H1 (cell line): ENCODE measurements at regions not wholly inside any gene's neighbourhood (a gene's known extent, or its start where the extent isn't known, plus 50 kb on each side); places are given as distances from the start of the nearest gene placed in this dataset.

Experiments
- CTCF ChIA-PET: fragments of 300-600 bp; sonication (Branson Sonifier 250); formaldehyde crosslinking; loops from one replicate; lab custom pipeline; 2021; ENCODE audit not compliant: partially characterized antibody; lab: Charles Lee
- POLR2A ChIA-PET: fragments of 300-600 bp; sonication (Branson Sonifier 250); formaldehyde crosslinking; loops from one replicate; lab custom pipeline; 2021; ENCODE audit warnings: inconsistent platforms; ENCODE audit not compliant: partially characterized antibody; lab: Charles Lee
- DNase-seq, 2 experiments: peaks; one replicate each; pipeline versions ENCODE4 v3.0.0 to v3.0.0-alpha.2; 2010 to 2022; ENCODE audit warnings: low spot score in 2 of 2, low read depth in 1 of 2, mixed read lengths in 1 of 2
- FAIRE-seq: peaks from 2 replicates; lab custom pipeline; 2011; peaks lifted over from hg19 to GRCh38; lab: Jason Lieb, UNC
- H2AFZ ChIP-seq: 2 replicates; pipeline ENCODE4 v1.8.1; 2012; ENCODE audit warnings: low read length, inconsistent platforms
- H2AK5ac ChIP-seq: 2 replicates; pipeline ENCODE4 v1.6.1; 2013; ENCODE audit warnings: low read depth, low read length
- H2BK120ac ChIP-seq: replicated peaks from 2 replicates; pipeline ENCODE3; 2013; ENCODE audit warnings: low read depth, low read length, inconsistent platforms
- H2BK12ac ChIP-seq: 2 replicates; pipeline ENCODE4 v1.6.1; 2013; ENCODE audit warnings: low read depth, low read length
- H2BK15ac ChIP-seq: 2 replicates; pipeline ENCODE4 v1.6.1; 2013; ENCODE audit warnings: low read length
- H2BK20ac ChIP-seq: 2 replicates; pipeline ENCODE4 v1.6.1; 2013; ENCODE audit warnings: low read length
- H2BK5ac ChIP-seq: 2 replicates; pipeline ENCODE4 v1.6.1; 2013; ENCODE audit warnings: low read depth, low read length
- H3K14ac ChIP-seq: 2 replicates; pipeline ENCODE4 v1.6.1; 2013; ENCODE audit warnings: inconsistent platforms; ENCODE audit not compliant: insufficient read length
- H3K18ac ChIP-seq: 2 replicates; pipeline ENCODE4 v1.6.1; 2013; ENCODE audit warnings: low read length; ENCODE audit errors: extremely low read depth
- H3K23ac ChIP-seq: 2 replicates; pipeline ENCODE4 v1.6.1; 2013; ENCODE audit warnings: inconsistent platforms; ENCODE audit not compliant: insufficient read length
- H3K23me2 ChIP-seq: 2 replicates; pipeline ENCODE4 v1.6.1; 2013; ENCODE audit warnings: low read depth, low read length
- H3K27ac ChIP-seq: 2 replicates; pipeline ENCODE4 v1.6.1; 2011; ENCODE audit warnings: low read depth, low read length, inconsistent platforms
- H3K27me3 ChIP-seq, 4 experiments: replicated peaks in 1 of 4; 1 replicate in 1 of 4; 2 replicates in 3 of 4; pipeline versions ENCODE4 v1.6.1 to v1.8.1; 2011 to 2013; ENCODE audit warnings: low read length in 3 of 4, mild to moderate bottlenecking in 3 of 4, inconsistent platforms in 2 of 4, mixed read lengths in 2 of 4, moderate library complexity in 1 of 4; ENCODE audit not compliant: control insufficient read depth in 3 of 4, insufficient read depth in 3 of 4; ENCODE audit errors: extremely low read depth in 1 of 4
- H3K36me3 ChIP-seq, 4 experiments: 2 replicates each; pipeline versions ENCODE4 v1.6.1 to v1.8.1; 2011 to 2013; ENCODE audit warnings: mild to moderate bottlenecking in 4 of 4, low read length in 3 of 4, moderate library complexity in 2 of 4, control low read depth in 1 of 4, inconsistent platforms in 1 of 4; ENCODE audit not compliant: insufficient read depth in 4 of 4, control insufficient read depth in 2 of 4
- H3K4ac ChIP-seq: replicated peaks from 2 replicates; pipeline ENCODE3; 2013; ENCODE audit warnings: low read length, low read depth, mixed read lengths, inconsistent platforms; ENCODE audit not compliant: insufficient read length
- H3K4me1 ChIP-seq, 4 experiments: replicated peaks in 1 of 4; 1 replicate in 1 of 4; 2 replicates in 3 of 4; pipeline versions ENCODE4 v1.6.1 to v1.8.1; 2011 to 2013; ENCODE audit warnings: low read length in 3 of 4, inconsistent platforms in 2 of 4, mixed read lengths in 1 of 4; ENCODE audit not compliant: insufficient read depth in 4 of 4, control insufficient read depth in 3 of 4
- H3K4me2 ChIP-seq, 2 experiments: 2 replicates each; pipeline versions ENCODE4 v1.6.1 to v1.8.1; 2011 to 2013; ENCODE audit warnings: low read depth in 2 of 2, low read length in 2 of 2, control low read depth in 1 of 2, inconsistent platforms in 1 of 2, mild to moderate bottlenecking in 1 of 2; ENCODE audit not compliant: insufficient read depth in 1 of 2
- H3K4me3 ChIP-seq, 4 experiments: fragments of 200-600, 300-600 bp in 1 of 4; sonication (generic), shearing (Covaris generic), sonication (Bioruptor Twin) in 1 of 4; 2 replicates each; pipeline versions ENCODE4 v1.5.1 to v1.8.1; 2011 to 2016; ENCODE audit warnings: low read length in 4 of 4, low read depth in 3 of 4, control low read depth in 2 of 4, inconsistent platforms in 2 of 4, mild to moderate bottlenecking in 2 of 4, mixed read lengths in 1 of 4, moderate library complexity in 1 of 4; ENCODE audit not compliant: insufficient read depth in 2 of 4; ENCODE audit errors: extremely low read depth in 1 of 4
- H3K56ac ChIP-seq: replicated peaks from 2 replicates; pipeline ENCODE3; 2013; ENCODE audit warnings: low read depth, mild to moderate bottlenecking, mixed read lengths, low read length, inconsistent platforms; ENCODE audit not compliant: insufficient read length
- H3K79me1 ChIP-seq: 2 replicates; pipeline ENCODE4 v1.6.1; 2013; ENCODE audit warnings: low read depth, low read length, control low read depth
- H3K79me2 ChIP-seq, 2 experiments: 2 replicates each; pipeline versions ENCODE4 v1.6.1 to v1.8.1; 2012 to 2013; ENCODE audit warnings: low read length in 2 of 2, mild to moderate bottlenecking in 2 of 2, inconsistent platforms in 1 of 2; ENCODE audit not compliant: insufficient read depth in 2 of 2, control insufficient read depth in 1 of 2
- H3K9ac ChIP-seq, 4 experiments: replicated peaks in 1 of 4; 1 replicate in 1 of 4; 2 replicates in 3 of 4; pipeline versions ENCODE4 v1.6.1 to v1.8.1; 2011 to 2013; ENCODE audit warnings: low read depth in 3 of 4, low read length in 3 of 4, control low read depth in 2 of 4, mild to moderate bottlenecking in 2 of 4, moderate library complexity in 2 of 4, inconsistent platforms in 1 of 4; ENCODE audit errors: extremely low read depth in 1 of 4
- H3K9me3 ChIP-seq, 2 experiments: 2 replicates each; pipeline versions ENCODE4 v1.6.1 to v1.8.1; 2012 to 2013; ENCODE audit warnings: mild to moderate bottlenecking in 2 of 2, moderate library complexity in 2 of 2, control low read depth in 1 of 2, inconsistent platforms in 1 of 2, low read depth in 1 of 2, low read length in 1 of 2, mixed read lengths in 1 of 2; ENCODE audit not compliant: insufficient read depth in 2 of 2
- H4K20me1 ChIP-seq, 2 experiments: replicated peaks in 1 of 2; 2 replicates each; pipeline versions ENCODE3 to v1.8.1; 2011 to 2013; ENCODE audit warnings: inconsistent platforms in 2 of 2, low read length in 2 of 2, mild to moderate bottlenecking in 1 of 2; ENCODE audit not compliant: insufficient read depth in 2 of 2, control insufficient read depth in 1 of 2
- H4K5ac ChIP-seq: 2 replicates; pipeline ENCODE4 v1.6.1; 2013; ENCODE audit warnings: low read length, low read depth, mixed read lengths, inconsistent platforms; ENCODE audit not compliant: insufficient read length
- H4K8ac ChIP-seq: 2 replicates; pipeline ENCODE4 v1.8.0; 2013; ENCODE audit warnings: mild to moderate bottlenecking, moderate library complexity, low read length, inconsistent platforms; ENCODE audit not compliant: insufficient read depth; ENCODE audit errors: extremely low read depth
- H4K91ac ChIP-seq: replicated peaks from 2 replicates; pipeline ENCODE3; 2013; ENCODE audit warnings: low read length, mixed read lengths, inconsistent platforms; ENCODE audit not compliant: insufficient read length
- ASH2L ChIP-seq: fragments of 200-600, 300-600 bp; sonication (generic); IDR thresholded peaks from one replicate; pipeline ENCODE4 v1.7.1; 2017; ENCODE audit warnings: low read length
- BACH1 ChIP-seq: IDR thresholded peaks from 2 replicates; pipeline ENCODE4 v1.6.1; 2012; ENCODE audit warnings: low read length, improper control_type of control experiment
- BCL11A ChIP-seq, 2 experiments: IDR thresholded peaks; one replicate each; pipeline ENCODE4 v1.6.1; 2011; ENCODE audit warnings: low read depth in 2 of 2, low read length in 2 of 2, mild to moderate bottlenecking in 2 of 2
- MAFK ChIP-seq: IDR thresholded peaks from 2 replicates; pipeline ENCODE4 v1.6.1; 2012; ENCODE audit warnings: low read depth, mild to moderate bottlenecking, improper control_type of control experiment, low read length
- PHF8 ChIP-seq: fragments of 200-600 bp; sonication (generic); conservative IDR thresholded peaks from 2 replicates; pipeline ENCODE4 v1.7.1; 2012; ENCODE audit warnings: low read depth, mild to moderate bottlenecking, inconsistent platforms, low read length, moderate library complexity
- POLR2A ChIP-seq, 2 experiments: IDR thresholded peaks; 1 replicate in 1 of 2; 2 replicates in 1 of 2; pipeline ENCODE4 v1.6.1; 2011; ENCODE audit warnings: low read depth in 2 of 2, low read length in 2 of 2, mild to moderate bottlenecking in 2 of 2; ENCODE audit errors: control extremely low read depth in 1 of 2
- SP4 ChIP-seq: IDR thresholded peaks from 2 replicates; pipeline ENCODE4 v1.6.1; 2012; ENCODE audit warnings: low read length, inconsistent platforms
- TAF1 ChIP-seq: IDR thresholded peaks from 2 replicates; pipeline ENCODE4 v1.6.1; 2011; ENCODE audit warnings: mild to moderate bottlenecking, low read depth, low read length
- TBP ChIP-seq: IDR thresholded peaks from 2 replicates; pipeline ENCODE4 v1.6.1; 2011; ENCODE audit warnings: low read depth, low read length, improper control_type of control experiment
- YY1 ChIP-seq: IDR thresholded peaks from 2 replicates; pipeline ENCODE4 v1.6.1; 2011; ENCODE audit warnings: low read depth, mild to moderate bottlenecking, low read length
- WGBS, 2 experiments: shearing (Covaris generic) in 1 of 2; methylation state at CpG; one replicate each; pipeline versions ENCODE4 v1.1.6 to v1.1.7; 2013 to 2015; ENCODE audit warnings: low lambda C conversion rate in 2 of 2, mixed read lengths in 2 of 2, inconsistent platforms in 1 of 2, low coverage in 1 of 2, missing lambda C conversion rate in 1 of 2; ENCODE audit not compliant: insufficient replicate concordance in 2 of 2, insufficient coverage in 1 of 2, insufficient read length in 1 of 2; ENCODE audit errors: extremely low coverage in 1 of 2, missing lambda C conversion rate in 1 of 2; 5-methylcytosine and 5-hydroxymethylcytosine counted together

GRCh38 chr17:37839196-37839978 lies 84.8 kb upstream of the TBC1D3K start:
- Histone ChIP-seq H2BK20ac (no peak overlapping the region), H2AK5ac (no peak overlapping the region), H4K91ac (no peak overlapping the region), H3K4ac (no peak overlapping the region), H3K79me1 (no peaks in the 10 kb centered on the region), H3K36me3 (no peaks in the 10 kb centered on the region), H3K23ac (no peak overlapping the region)
- TF ChIP-seq PHF8 (no peak), POLR2A (IDR thresholded peaks at IDR 0.05; ENCODE audit: control extremely low read depth in 1 of 2, low read depth in 2 of 2, low read length in 2 of 2) (no peak), TBP (no peak), ASH2L (no peak), MAFK (no peak), SP4 (no peak), BACH1 (no peak), TAF1 (no peak), YY1 (no peak), BCL11A (IDR thresholded peaks at IDR 0.05; ENCODE audit: low read depth in 2 of 2, low read length in 2 of 2) (no peak)
- TF ChIP-seq, all 59 proteins: peak for 0
- WGBS, 2 experiments: 93% methylated on average over 14 of the region's 14 CpGs; no CpG with 5 or more reads in 1 of the 2 experiments
- Histone ChIP-seq H3K79me2 (no peaks in the 10 kb centered on the region), H3K4me3 (no peak overlapping the region), H2BK15ac (no peak overlapping the region), H3K14ac (no peak overlapping the region), H3K27ac (no peak overlapping the region), H3K4me2 (no peak overlapping the region), H2AFZ (no peak overlapping the region; the same call in 1 of the 2 replicates), H4K8ac (no peak overlapping the region), H4K5ac (no peak overlapping the region), H3K56ac (no peak overlapping the region), H2BK5ac (no peak overlapping the region), H2BK12ac (no peak overlapping the region), H3K23me2 (no peaks in the 10 kb centered on the region), H3K9ac (no peak overlapping the region), H3K27me3 (no peaks in the 10 kb centered on the region), H3K9me3 (no peaks in the 10 kb centered on the region), H4K20me1 (no peaks in the 10 kb centered on the region), H2BK120ac (no peak overlapping the region), H3K4me1 (no peaks in the 10 kb centered on the region; a peak in 1 of 7 replicates), H3K18ac (no peak overlapping the region)
- ChIA-PET CTCF (interaction anchor here (0.8 to 1.1 kb wide), 2 partner anchors 22 to 24 kb away, joined by 3 read pairs; no protein-coding TSS in a partner anchor), POLR2A (no interaction called here)
- FAIRE-seq: no peak
- no peak for DNase-seq
